ENCODE measurements at regions not wholly inside any gene's neighbourhood (a gene's known extent, or its start where the extent isn't known, plus 50 kb on each side); places are given as distances from the start of the nearest gene placed in this dataset.

- H3K4me1 ChIP-seq (ENCODE audit: control insufficient read depth, insufficient read depth, low read length): 0 out of 2 replicates have a peak, but pooled peaks cover 2% of the 10 kb centered on the region
- no peaks in the 10 kb centered on the region for H3K36me3 ChIP-seq (ENCODE audit: control insufficient read depth, insufficient read depth, low read length)
- no peak overlapping the region for H3K27ac ChIP-seq (ENCODE audit: low read depth, low read length)
- no peaks in the 10 kb centered on the region for H3K27me3 ChIP-seq (ENCODE audit: control insufficient read depth, insufficient read depth, low read length)
- no peak overlapping the region for H3K9ac ChIP-seq (ENCODE audit: low read depth, low read length)
- H3K9me3 ChIP-seq (ENCODE audit: control insufficient read depth, insufficient read depth, low read length): no peaks in the 10 kb centered on the region
- no peak overlapping the region for H3K4me3 ChIP-seq (ENCODE audit: low read depth, low read length)
These were observed 191.8 kb downstream of the TMEM38B start for GRCh38 chr9:105886136-105886535.

DNA sequence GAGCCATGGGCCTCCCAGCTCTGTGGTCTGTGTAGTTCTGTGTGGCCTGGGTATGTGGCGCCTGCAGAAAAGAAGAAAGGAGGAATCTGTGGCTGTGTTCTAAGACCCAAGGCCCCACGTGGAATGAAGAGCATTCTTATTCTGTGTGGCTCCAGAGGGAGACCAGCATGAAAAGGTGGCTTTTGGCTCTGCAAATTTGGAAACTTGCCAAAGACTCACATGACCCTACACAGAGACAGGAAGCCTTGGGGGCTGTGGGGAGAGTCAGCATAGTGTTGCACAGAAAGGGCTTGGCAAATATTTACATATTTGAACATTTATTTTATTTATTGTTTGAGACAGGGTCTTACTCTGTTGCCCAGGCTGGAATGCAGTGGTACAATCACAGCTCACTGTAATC, 193.3 kb downstream of the TMEM38B start:
- Histone ChIP-seq H3K9ac (ENCODE audit: low read depth, low read length) (no peak overlapping the region), H3K4me3 (ENCODE audit: low read depth, low read length) (no peak overlapping the region), H3K36me3 (ENCODE audit: control insufficient read depth, insufficient read depth, low read length) (no peaks in the 10 kb centered on the region), H3K4me1 (ENCODE audit: control insufficient read depth, insufficient read depth, low read length) (0 out of 2 replicates have a peak, but pooled peaks cover 2% of the 10 kb centered on the region), H3K27me3 (ENCODE audit: control insufficient read depth, insufficient read depth, low read length) (no peaks in the 10 kb centered on the region), H3K9me3 (ENCODE audit: control insufficient read depth, insufficient read depth, low read length) (no peaks in the 10 kb centered on the region), H3K27ac (ENCODE audit: low read depth, low read length) (no peak overlapping the region)

DNA sequence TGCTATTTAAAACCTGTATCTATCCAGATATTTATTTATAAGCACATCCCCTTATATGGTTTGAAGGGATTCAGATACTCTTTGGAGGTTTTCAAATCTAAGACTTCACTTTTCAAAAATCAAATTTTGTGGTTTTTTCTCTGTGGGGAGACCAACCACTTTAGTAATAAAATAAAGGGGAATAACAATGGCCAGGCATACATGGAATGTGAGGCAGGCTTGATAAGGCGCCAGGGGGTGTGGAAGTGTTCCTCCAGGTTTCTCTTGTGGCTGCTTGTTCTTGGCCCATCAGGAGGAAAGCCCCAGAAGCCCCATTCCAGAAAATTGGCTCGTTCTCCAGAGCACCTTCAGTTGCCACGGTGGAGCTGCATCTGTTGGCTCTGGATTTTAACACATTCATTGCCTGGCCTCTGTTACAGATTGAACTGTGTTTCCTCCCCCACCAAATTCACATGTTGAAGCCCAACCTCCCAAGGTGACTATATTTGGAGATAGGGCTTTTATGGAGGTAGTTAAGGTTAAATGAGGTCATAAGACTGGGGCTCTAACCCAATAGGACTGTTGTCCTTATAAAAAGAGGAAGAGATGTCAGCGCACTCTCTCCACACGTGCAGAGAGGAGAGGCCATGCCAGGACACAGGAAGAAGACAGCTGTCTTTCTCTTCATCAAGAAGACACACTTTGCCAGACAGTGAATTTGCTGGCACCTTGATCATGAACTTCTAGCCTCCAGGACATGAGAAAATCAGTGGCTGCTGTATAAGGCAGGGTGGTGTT, 195.9 kb downstream of the TMEM38B start:
- Histone ChIP-seq H3K9me3 (ENCODE audit: control insufficient read depth, insufficient read depth, low read length) (no peaks in the 10 kb centered on the region), H3K36me3 (ENCODE audit: control insufficient read depth, insufficient read depth, low read length) (no peaks in the 10 kb centered on the region), H3K4me1 (ENCODE audit: control insufficient read depth, insufficient read depth, low read length) (0 out of 2 replicates have a peak, but pooled peaks cover 2% of the 10 kb centered on the region), H3K4me3 (ENCODE audit: low read depth, low read length) (no peak overlapping the region), H3K9ac (ENCODE audit: low read depth, low read length) (no peak overlapping the region), H3K27me3 (ENCODE audit: control insufficient read depth, insufficient read depth, low read length) (no peaks in the 10 kb centered on the region), H3K27ac (ENCODE audit: low read depth, low read length) (no peak overlapping the region)

DNA sequence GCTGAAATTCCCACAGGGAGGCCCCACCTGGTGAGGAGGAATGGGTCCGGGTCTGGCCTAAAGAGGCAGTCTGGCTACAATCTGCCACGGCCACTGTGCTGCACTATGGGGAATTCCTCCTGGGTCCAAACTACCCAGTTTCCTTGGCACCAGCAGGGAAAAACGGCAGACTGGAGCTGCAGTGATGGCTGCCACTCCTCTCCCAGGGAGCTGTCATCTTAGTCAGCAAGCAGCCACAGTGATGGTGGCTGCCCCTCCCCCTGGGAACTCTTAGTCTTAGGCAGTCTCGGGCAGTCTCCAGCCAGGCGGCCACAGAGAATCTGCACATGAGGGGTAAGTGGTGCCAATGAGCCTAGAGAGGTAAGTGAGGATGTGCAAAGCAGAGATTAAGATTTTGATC, 205.8 kb downstream of the TMEM38B start:
- H3K36me3 ChIP-seq (ENCODE audit: control insufficient read depth, insufficient read depth, low read length): no peaks in the 10 kb centered on the region
- H3K27me3 ChIP-seq (ENCODE audit: control insufficient read depth, insufficient read depth, low read length): no peaks in the 10 kb centered on the region
- no peak overlapping the region for H3K9ac ChIP-seq (ENCODE audit: low read depth, low read length)
- no peaks in the 10 kb centered on the region for H3K4me1 ChIP-seq (ENCODE audit: control insufficient read depth, insufficient read depth, low read length)
- no peak overlapping the region for H3K27ac ChIP-seq (ENCODE audit: low read depth, low read length)
- no peak overlapping the region for H3K4me3 ChIP-seq (ENCODE audit: low read depth, low read length)
- no peaks in the 10 kb centered on the region for H3K9me3 ChIP-seq (ENCODE audit: control insufficient read depth, insufficient read depth, low read length)

DNA sequence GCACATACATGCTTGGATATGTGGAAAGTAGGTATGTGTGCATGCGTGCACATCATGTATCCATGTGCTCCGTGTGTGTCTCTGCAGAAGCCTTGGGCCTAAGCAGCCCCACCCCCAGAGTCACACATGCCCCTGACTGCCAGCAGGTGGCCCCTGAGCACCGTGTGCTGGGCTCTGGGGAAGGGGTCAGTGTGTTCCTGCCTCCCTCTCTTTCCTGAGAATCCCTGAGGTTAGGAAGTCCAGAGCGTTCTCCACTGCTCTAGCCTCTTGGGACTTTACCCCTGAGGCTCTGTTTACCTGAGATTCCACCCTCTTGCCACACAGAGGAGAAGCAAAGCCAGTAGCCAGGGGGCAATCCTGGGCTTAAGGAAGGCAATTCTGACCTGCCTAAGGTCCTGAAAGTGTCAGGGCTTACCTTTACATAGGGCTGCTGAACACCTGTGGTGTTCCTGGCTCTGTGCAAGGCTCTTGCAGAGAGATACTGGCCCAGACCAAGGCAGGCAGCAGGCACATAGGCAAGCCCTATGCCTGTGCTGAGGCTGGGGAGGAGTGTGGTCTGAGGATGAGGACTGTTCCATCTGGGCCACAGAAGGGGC, 207.3 kb downstream of the TMEM38B start:
- Histone ChIP-seq H3K9me3 (ENCODE audit: control insufficient read depth, insufficient read depth, low read length) (no peaks in the 10 kb centered on the region), H3K4me1 (ENCODE audit: control insufficient read depth, insufficient read depth, low read length) (no peaks in the 10 kb centered on the region), H3K27me3 (ENCODE audit: control insufficient read depth, insufficient read depth, low read length) (no peaks in the 10 kb centered on the region), H3K36me3 (ENCODE audit: control insufficient read depth, insufficient read depth, low read length) (no peaks in the 10 kb centered on the region), H3K9ac (ENCODE audit: low read depth, low read length) (no peak overlapping the region), H3K27ac (ENCODE audit: low read depth, low read length) (no peak overlapping the region), H3K4me3 (ENCODE audit: low read depth, low read length) (no peak overlapping the region)

GRCh38 chr9:105908069-105908468, 213.7 kb downstream of the TMEM38B start:
- Histone ChIP-seq H3K9ac (ENCODE audit: low read depth, low read length) (no peak overlapping the region), H3K4me3 (ENCODE audit: low read depth, low read length) (no peak overlapping the region), H3K27ac (ENCODE audit: low read depth, low read length) (no peak overlapping the region), H3K36me3 (ENCODE audit: control insufficient read depth, insufficient read depth, low read length) (no peaks in the 10 kb centered on the region), H3K9me3 (ENCODE audit: control insufficient read depth, insufficient read depth, low read length) (no peaks in the 10 kb centered on the region), H3K27me3 (ENCODE audit: control insufficient read depth, insufficient read depth, low read length) (no peaks in the 10 kb centered on the region), H3K4me1 (ENCODE audit: control insufficient read depth, insufficient read depth, low read length) (peaks cover 28% of the 10 kb centered on the region)

- no peaks in the 10 kb centered on the region for H3K27me3 ChIP-seq (ENCODE audit: control insufficient read depth, insufficient read depth, low read length)
- H3K36me3 ChIP-seq (ENCODE audit: control insufficient read depth, insufficient read depth, low read length): no peaks in the 10 kb centered on the region
- H3K4me3 ChIP-seq (ENCODE audit: low read depth, low read length): peak overlapping the region; percentile 42
- no peaks in the 10 kb centered on the region for H3K9me3 ChIP-seq (ENCODE audit: control insufficient read depth, insufficient read depth, low read length)
- peak overlapping the region; percentile 8; the same call in 1 of the 2 replicates for H3K9ac ChIP-seq (ENCODE audit: low read depth, low read length)
- peaks cover 46% of the 10 kb centered on the region for H3K4me1 ChIP-seq (ENCODE audit: control insufficient read depth, insufficient read depth, low read length)
- H3K27ac ChIP-seq (ENCODE audit: low read depth, low read length): peak overlapping the region; percentile 94
These were observed 217.0 kb downstream of the TMEM38B start for GRCh38 chr9:105911104-105911911.

DNA sequence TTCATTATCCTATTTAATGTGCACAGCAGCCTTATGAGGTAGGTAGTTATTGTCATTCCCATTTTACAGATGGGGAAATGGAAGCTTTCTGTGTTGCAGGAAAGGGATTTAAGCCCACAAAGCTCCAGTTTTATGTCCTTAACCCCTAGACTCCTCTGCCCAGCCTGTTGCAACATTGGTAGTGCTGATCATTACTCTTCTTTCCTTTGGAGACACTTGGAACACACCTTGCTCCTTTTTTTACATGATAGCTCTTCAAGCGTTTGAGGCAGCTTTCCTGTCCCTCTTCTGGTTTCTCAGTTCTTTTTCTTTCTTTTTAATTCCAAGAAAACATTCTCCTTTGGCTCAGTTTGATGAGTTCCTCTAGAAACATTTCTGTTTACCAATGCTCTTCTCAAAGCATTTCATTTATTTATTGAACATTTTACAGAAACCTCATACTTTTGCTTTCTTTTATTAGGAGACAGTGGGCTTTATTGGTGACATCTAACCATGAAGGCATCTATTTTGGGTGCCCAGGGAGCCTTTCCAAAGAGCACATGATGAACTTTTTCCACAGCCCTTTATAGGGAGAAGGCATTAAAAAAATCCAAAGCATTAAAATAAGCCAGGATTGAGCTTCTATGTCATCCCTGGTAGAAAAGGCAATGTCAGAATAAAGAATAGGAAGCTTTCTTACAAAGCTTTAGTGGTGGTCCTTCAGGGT, 218.0 kb downstream of the TMEM38B start:
- Histone ChIP-seq H3K4me3 (ENCODE audit: low read depth, low read length) (no peak overlapping the region), H3K9me3 (ENCODE audit: control insufficient read depth, insufficient read depth, low read length) (no peaks in the 10 kb centered on the region), H3K27me3 (ENCODE audit: control insufficient read depth, insufficient read depth, low read length) (no peaks in the 10 kb centered on the region), H3K4me1 (ENCODE audit: control insufficient read depth, insufficient read depth, low read length) (peaks cover 46% of the 10 kb centered on the region), H3K9ac (ENCODE audit: low read depth, low read length) (no peak overlapping the region), H3K27ac (ENCODE audit: low read depth, low read length) (peak overlapping the region; percentile 94), H3K36me3 (ENCODE audit: control insufficient read depth, insufficient read depth, low read length) (no peaks in the 10 kb centered on the region)

GRCh38 chr9:105912863-105913516, 218.6 kb downstream of the TMEM38B start:
- Histone ChIP-seq H3K27me3 (ENCODE audit: control insufficient read depth, insufficient read depth, low read length) (no peaks in the 10 kb centered on the region), H3K9me3 (ENCODE audit: control insufficient read depth, insufficient read depth, low read length) (no peaks in the 10 kb centered on the region), H3K36me3 (ENCODE audit: control insufficient read depth, insufficient read depth, low read length) (no peaks in the 10 kb centered on the region), H3K4me3 (ENCODE audit: low read depth, low read length) (no peak overlapping the region), H3K4me1 (ENCODE audit: control insufficient read depth, insufficient read depth, low read length) (peaks cover 46% of the 10 kb centered on the region), H3K27ac (ENCODE audit: low read depth, low read length) (no peak overlapping the region), H3K9ac (ENCODE audit: low read depth, low read length) (no peak overlapping the region)

GRCh38 chr9:105921057-105921726, 226.9 kb downstream of the TMEM38B start:
- Histone ChIP-seq H3K27me3 (ENCODE audit: control insufficient read depth, insufficient read depth, low read length) (no peaks in the 10 kb centered on the region), H3K4me3 (ENCODE audit: low read depth, low read length) (no peak overlapping the region), H3K4me1 (ENCODE audit: control insufficient read depth, insufficient read depth, low read length) (peaks cover 7% of the 10 kb centered on the region), H3K27ac (ENCODE audit: low read depth, low read length) (no peak overlapping the region), H3K9ac (ENCODE audit: low read depth, low read length) (no peak overlapping the region), H3K36me3 (ENCODE audit: control insufficient read depth, insufficient read depth, low read length) (no peaks in the 10 kb centered on the region), H3K9me3 (ENCODE audit: control insufficient read depth, insufficient read depth, low read length) (no peaks in the 10 kb centered on the region)
